ENCODE measurements at regions not wholly inside any gene's neighbourhood (a gene's known extent, or its start where the extent isn't known, plus 50 kb on each side); places are given as distances from the start of the nearest gene placed in this dataset.

- H3K27me3 Mint-ChIP-seq (ENCODE audit: low read depth in 2 of 2), result peaks cover 3 to 21% of the 10 kb centered on the region in 2 donors
- H3K4me1 ChIP-seq (ENCODE audit: control insufficient read depth, insufficient read depth, low read length), result no peaks in the 10 kb centered on the region
- peaks cover 0 to 7% of the 10 kb centered on the region in 2 donors for H3K4me1 Mint-ChIP-seq
- H3K4me3 Mint-ChIP-seq, result no peak overlapping the region
- no peaks in the 10 kb centered on the region for H3K36me3 ChIP-seq (ENCODE audit: control insufficient read depth, insufficient read depth, low read length)
- DNase-seq (peak in 1 of 2 donors; percentile 63), ATAC-seq (peak in 2 of 3 donors; percentile 42 to 72)
- H3K9me3 ChIP-seq (ENCODE audit: control insufficient read depth, insufficient read depth, low read length), result no peaks in the 10 kb centered on the region
- H3K9me3 Mint-ChIP-seq, result no peaks in the 10 kb centered on the region
- H3K27ac ChIP-seq (ENCODE audit: low read length), result no peak overlapping the region
- H3K27me3 ChIP-seq (ENCODE audit: control insufficient read depth, insufficient read depth, low read length), result no peaks in the 10 kb centered on the region
- no peak overlapping the region for H3K4me3 ChIP-seq (ENCODE audit: low read length)
- TF ChIP-seq, protein P1, sequence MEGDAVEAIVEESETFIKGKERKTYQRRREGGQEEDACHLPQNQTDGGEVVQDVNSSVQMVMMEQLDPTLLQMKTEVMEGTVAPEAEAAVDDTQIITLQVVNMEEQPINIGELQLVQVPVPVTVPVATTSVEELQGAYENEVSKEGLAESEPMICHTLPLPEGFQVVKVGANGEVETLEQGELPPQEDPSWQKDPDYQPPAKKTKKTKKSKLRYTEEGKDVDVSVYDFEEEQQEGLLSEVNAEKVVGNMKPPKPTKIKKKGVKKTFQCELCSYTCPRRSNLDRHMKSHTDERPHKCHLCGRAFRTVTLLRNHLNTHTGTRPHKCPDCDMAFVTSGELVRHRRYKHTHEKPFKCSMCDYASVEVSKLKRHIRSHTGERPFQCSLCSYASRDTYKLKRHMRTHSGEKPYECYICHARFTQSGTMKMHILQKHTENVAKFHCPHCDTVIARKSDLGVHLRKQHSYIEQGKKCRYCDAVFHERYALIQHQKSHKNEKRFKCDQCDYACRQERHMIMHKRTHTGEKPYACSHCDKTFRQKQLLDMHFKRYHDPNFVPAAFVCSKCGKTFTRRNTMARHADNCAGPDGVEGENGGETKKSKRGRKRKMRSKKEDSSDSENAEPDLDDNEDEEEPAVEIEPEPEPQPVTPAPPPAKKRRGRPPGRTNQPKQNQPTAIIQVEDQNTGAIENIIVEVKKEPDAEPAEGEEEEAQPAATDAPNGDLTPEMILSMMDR (IDR thresholded peaks at IDR 0.05), result peak; percentile 46
- H3K36me3 Mint-ChIP-seq, result no peaks in the 10 kb centered on the region
- WGBS (ENCODE audit: insufficient coverage), result 51% methylated on average over 2 of the region's 4 CpGs
- intact Hi-C loops (cut with micrococcal nuclease), result loop anchor here (1.0 kb wide), 1 partner anchor 304 kb away; no protein-coding TSS in a partner anchor
- H3K27ac Mint-ChIP-seq, result no peak overlapping the region
Observed at GRCh38 chr18:54679318-54680149, 88.5 kb downstream of the DYNAP start.

DNA sequence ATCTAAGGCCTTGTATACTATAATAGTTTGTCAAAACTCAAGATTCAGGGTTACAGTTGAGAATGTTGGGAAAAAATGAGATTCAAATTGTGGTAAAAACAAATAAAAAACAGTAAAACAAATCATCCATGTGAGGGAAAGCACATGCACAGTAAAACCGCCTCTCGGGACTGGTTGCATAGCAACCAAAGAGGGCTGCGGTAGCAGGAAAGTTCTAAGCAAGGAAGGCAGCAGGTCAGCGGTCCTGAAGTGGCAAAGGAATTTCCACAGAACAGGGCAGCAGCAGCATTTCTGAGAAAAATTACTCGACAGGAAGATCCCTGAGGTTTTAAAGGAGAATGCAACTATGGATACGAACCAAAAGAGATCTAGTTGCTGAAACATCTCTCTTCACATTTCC lies 93.7 kb downstream of the DYNAP start:
- intact Hi-C loops (cut with micrococcal nuclease), result no loop called here
- H3K27me3 Mint-ChIP-seq (ENCODE audit: low read depth in 2 of 2), result peaks cover 0 to 30% of the 10 kb centered on the region in 2 donors
- no peaks in the 10 kb centered on the region for H3K9me3 ChIP-seq (ENCODE audit: control insufficient read depth, insufficient read depth, low read length)
- no peak overlapping the region for H3K27ac Mint-ChIP-seq
- H3K4me3 Mint-ChIP-seq, result no peak overlapping the region
- ATAC-seq, result no peak
- TF ChIP-seq, protein P1 (IDR thresholded peaks at IDR 0.05), result no peak
- H3K36me3 ChIP-seq (ENCODE audit: control insufficient read depth, insufficient read depth, low read length), result no peaks in the 10 kb centered on the region
- no peaks in the 10 kb centered on the region for H3K36me3 Mint-ChIP-seq
- DNase-seq, result no peak
- H3K4me1 ChIP-seq (ENCODE audit: control insufficient read depth, insufficient read depth, low read length), result no peaks in the 10 kb centered on the region
- WGBS (ENCODE audit: insufficient coverage), result 51% methylated on average over 6 of the region's 6 CpGs
- no peaks in the 10 kb centered on the region for H3K9me3 Mint-ChIP-seq
- no peaks in the 10 kb centered on the region for H3K27me3 ChIP-seq (ENCODE audit: control insufficient read depth, insufficient read depth, low read length)
- peaks cover 0 to 1% of the 10 kb centered on the region in 2 donors for H3K4me1 Mint-ChIP-seq
- no peak overlapping the region for H3K4me3 ChIP-seq (ENCODE audit: low read length)
- H3K27ac ChIP-seq (ENCODE audit: low read length), result no peak overlapping the region

GRCh38 chr18:54689319-54689718 lies 98.3 kb downstream of the DYNAP start:
- Histone ChIP-seq H3K27ac (ENCODE audit: low read length) (no peak overlapping the region), H3K4me1 (ENCODE audit: control insufficient read depth, insufficient read depth, low read length) (no peaks in the 10 kb centered on the region), H3K27me3 (ENCODE audit: control insufficient read depth, insufficient read depth, low read length) (no peaks in the 10 kb centered on the region), H3K4me3 (ENCODE audit: low read length) (no peak overlapping the region), H3K36me3 (ENCODE audit: control insufficient read depth, insufficient read depth, low read length) (no peaks in the 10 kb centered on the region), H3K9me3 (ENCODE audit: control insufficient read depth, insufficient read depth, low read length) (no peaks in the 10 kb centered on the region)
- TF ChIP-seq, protein P1 (IDR thresholded peaks at IDR 0.05), result no peak
- H3K36me3 Mint-ChIP-seq, result no peaks in the 10 kb centered on the region
- no peaks in the 10 kb centered on the region for H3K9me3 Mint-ChIP-seq
- H3K27me3 Mint-ChIP-seq (ENCODE audit: low read depth in 2 of 2), result peaks cover 0 to 22% of the 10 kb centered on the region in 2 donors
- H3K27ac Mint-ChIP-seq, result no peak overlapping the region
- intact Hi-C loops (cut with micrococcal nuclease), result no loop called here
- no peak for DNase-seq
- WGBS (ENCODE audit: insufficient coverage), result 95% methylated on average over 1 of the region's 2 CpGs
- peaks cover 0 to 5% of the 10 kb centered on the region in 2 donors for H3K4me1 Mint-ChIP-seq
- H3K4me3 Mint-ChIP-seq, result no peak overlapping the region
- ATAC-seq, result no peak
